Spleen (tissue), 7 donors: ENCODE measurements at regions not wholly inside any gene's neighbourhood (a gene's known extent, or its start where the extent isn't known, plus 50 kb on each side); places are given as distances from the start of the nearest gene placed in this dataset.

Source experiments
- POLR2A ChIP-seq, 3 donors: fragments of 450-650 bp; IDR thresholded peaks; one replicate each; pipeline ENCODE4 v1.5.1; 2017; ENCODE audit warnings: antibody characterized with exemption in 3 of 3, mild to moderate bottlenecking in 1 of 3
- TF ChIP-seq, protein P1 (sequence below), 11 experiments: fragments of 200-600 bp in 7 of 11; fragments of 450-650 bp in 4 of 11; sonication (generic) in 4 of 11; IDR thresholded peaks in 8 of 11; conservative IDR thresholded peaks in 3 of 11; 1 replicate in 7 of 11; 2 replicates in 4 of 11; pipeline versions ENCODE4 v1.4.0 to v1.8.0; 2016 to 2021; ENCODE audit warnings: antibody characterized with exemption in 11 of 11, inconsistent platforms in 4 of 11, mild to moderate bottlenecking in 1 of 11
- donor health status: DM: no; HTN: no; CAD: no; lungs with moderate emphysema.
- donor health status: DM: no; HTN: no; CAD: no.
- donor health status: DM: no; HTN: no; CAD: no.

DNA sequence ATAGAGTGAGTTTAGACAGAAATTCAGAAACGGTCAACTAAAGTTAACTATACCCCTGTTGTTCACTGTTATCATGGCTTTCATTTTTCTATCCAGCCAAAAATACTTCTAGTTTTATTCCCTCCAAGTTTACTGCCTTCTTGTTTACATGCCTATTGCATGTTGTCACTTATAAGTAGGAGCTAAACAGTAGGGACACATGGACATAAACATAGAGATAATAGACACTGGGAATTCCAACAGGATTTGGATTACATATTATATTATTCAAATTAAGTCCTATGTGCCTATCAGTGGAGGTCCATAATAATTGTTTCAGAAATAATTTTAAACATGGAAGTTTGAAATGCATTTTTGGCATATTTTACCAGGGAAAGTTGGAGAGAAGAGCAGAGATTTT, 269.1 kb upstream of the ZNF717 start:
- TF ChIP-seq, protein P1, sequence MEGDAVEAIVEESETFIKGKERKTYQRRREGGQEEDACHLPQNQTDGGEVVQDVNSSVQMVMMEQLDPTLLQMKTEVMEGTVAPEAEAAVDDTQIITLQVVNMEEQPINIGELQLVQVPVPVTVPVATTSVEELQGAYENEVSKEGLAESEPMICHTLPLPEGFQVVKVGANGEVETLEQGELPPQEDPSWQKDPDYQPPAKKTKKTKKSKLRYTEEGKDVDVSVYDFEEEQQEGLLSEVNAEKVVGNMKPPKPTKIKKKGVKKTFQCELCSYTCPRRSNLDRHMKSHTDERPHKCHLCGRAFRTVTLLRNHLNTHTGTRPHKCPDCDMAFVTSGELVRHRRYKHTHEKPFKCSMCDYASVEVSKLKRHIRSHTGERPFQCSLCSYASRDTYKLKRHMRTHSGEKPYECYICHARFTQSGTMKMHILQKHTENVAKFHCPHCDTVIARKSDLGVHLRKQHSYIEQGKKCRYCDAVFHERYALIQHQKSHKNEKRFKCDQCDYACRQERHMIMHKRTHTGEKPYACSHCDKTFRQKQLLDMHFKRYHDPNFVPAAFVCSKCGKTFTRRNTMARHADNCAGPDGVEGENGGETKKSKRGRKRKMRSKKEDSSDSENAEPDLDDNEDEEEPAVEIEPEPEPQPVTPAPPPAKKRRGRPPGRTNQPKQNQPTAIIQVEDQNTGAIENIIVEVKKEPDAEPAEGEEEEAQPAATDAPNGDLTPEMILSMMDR (IDR thresholded peaks at IDR 0.05 in 8 of 11, conservative IDR thresholded peaks at IDR 0.05 in 3 of 11), result no peak
- no peak for TF ChIP-seq POLR2A (IDR thresholded peaks at IDR 0.05)
